B cell (primary cell): ENCODE measurements at regions not wholly inside any gene's neighbourhood (a gene's known extent, or its start where the extent isn't known, plus 50 kb on each side); places are given as distances from the start of the nearest gene placed in this dataset.

Source experiments
- EZH2 ChIP-seq: IDR thresholded peaks from 2 replicates; pipeline ENCODE4 v1.6.1; 2012; ENCODE audit warnings: borderline replicate concordance, low read depth, mild to moderate bottlenecking, moderate library complexity, low read length; ENCODE audit not compliant: insufficient read depth, poor library complexity, severe bottlenecking
- TF ChIP-seq, protein P1 (sequence below): fragments of 200-600 bp; IDR thresholded peaks from one replicate; pipeline ENCODE4 v1.8.0; 2022; ENCODE audit warnings: antibody characterized with exemption, mild to moderate bottlenecking

DNA sequence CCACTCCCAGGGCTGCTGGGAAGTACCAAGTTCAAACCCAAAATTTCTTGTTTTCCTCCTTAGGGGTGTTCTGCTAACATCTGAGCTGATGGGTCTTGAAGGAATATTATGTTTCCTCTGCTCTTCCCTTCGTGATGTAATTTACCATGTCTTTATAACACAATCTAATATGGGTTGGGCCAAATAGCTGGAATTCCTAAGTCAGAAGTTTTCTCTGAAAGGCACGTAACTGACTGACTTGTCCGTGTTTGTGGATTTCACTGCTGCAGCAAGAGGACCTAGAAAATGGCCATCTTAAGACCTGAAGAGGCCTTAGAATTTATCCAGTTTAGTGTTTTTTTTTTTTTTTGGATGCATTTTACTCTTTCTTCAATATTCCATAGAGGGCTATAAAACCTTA lies 256.7 kb downstream of the DCDC2C start:
- TF ChIP-seq, protein P1, sequence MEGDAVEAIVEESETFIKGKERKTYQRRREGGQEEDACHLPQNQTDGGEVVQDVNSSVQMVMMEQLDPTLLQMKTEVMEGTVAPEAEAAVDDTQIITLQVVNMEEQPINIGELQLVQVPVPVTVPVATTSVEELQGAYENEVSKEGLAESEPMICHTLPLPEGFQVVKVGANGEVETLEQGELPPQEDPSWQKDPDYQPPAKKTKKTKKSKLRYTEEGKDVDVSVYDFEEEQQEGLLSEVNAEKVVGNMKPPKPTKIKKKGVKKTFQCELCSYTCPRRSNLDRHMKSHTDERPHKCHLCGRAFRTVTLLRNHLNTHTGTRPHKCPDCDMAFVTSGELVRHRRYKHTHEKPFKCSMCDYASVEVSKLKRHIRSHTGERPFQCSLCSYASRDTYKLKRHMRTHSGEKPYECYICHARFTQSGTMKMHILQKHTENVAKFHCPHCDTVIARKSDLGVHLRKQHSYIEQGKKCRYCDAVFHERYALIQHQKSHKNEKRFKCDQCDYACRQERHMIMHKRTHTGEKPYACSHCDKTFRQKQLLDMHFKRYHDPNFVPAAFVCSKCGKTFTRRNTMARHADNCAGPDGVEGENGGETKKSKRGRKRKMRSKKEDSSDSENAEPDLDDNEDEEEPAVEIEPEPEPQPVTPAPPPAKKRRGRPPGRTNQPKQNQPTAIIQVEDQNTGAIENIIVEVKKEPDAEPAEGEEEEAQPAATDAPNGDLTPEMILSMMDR, result no peak
- TF ChIP-seq EZH2, result no peak
